ENCODE measurements at regions not wholly inside any gene's neighbourhood (a gene's known extent, or its start where the extent isn't known, plus 50 kb on each side); places are given as distances from the start of the nearest gene placed in this dataset.

DNA sequence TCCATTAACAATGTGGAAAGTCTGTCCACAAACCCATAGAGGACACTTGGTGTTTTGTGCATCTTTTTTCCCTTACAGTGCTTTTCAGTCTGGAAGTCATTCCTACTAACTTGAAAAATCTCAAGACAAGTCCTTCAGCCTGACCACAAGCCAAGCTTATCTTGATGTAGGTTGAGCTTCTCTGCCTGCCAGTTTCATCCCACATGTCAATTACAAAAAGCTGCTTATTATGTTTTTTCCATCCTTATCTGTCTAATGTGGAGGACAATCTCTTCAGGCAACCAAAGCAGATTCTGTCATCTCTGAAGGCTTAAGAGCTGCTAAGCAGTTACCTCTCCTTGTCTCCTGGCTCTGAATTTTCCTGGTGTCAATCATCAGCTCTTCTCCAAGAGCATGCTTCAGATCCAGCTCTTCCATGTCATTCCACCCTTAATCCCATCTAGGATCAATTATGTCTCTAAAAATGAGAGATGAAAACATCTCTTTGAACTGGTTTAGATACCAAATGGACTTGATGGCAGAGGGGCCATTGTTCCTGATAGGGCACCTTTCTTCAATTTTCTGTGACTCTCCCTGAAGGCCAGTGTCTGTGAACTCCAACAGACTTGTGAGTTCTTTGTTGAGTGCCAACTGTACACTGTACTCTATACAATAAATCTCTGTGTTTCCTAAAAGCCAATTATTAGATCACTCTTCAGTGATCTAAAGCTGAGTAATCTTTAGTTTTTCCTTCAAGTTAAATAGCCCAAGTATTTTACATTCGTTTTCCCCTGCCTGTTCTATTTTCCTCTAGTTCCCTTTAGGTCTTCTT, 208.6 kb downstream of the RBM43 start:
- no peak for DNase-seq
- Histone ChIP-seq H3K36me3 (ENCODE audit: low read depth) (no peaks in the 10 kb centered on the region), H3K4me3 (no peak overlapping the region), H3K9me3 (no peaks in the 10 kb centered on the region), H3K4me1 (ENCODE audit: low read depth) (no peaks in the 10 kb centered on the region)
- no peak for ATAC-seq
- TF ChIP-seq, protein P1, sequence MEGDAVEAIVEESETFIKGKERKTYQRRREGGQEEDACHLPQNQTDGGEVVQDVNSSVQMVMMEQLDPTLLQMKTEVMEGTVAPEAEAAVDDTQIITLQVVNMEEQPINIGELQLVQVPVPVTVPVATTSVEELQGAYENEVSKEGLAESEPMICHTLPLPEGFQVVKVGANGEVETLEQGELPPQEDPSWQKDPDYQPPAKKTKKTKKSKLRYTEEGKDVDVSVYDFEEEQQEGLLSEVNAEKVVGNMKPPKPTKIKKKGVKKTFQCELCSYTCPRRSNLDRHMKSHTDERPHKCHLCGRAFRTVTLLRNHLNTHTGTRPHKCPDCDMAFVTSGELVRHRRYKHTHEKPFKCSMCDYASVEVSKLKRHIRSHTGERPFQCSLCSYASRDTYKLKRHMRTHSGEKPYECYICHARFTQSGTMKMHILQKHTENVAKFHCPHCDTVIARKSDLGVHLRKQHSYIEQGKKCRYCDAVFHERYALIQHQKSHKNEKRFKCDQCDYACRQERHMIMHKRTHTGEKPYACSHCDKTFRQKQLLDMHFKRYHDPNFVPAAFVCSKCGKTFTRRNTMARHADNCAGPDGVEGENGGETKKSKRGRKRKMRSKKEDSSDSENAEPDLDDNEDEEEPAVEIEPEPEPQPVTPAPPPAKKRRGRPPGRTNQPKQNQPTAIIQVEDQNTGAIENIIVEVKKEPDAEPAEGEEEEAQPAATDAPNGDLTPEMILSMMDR (IDR thresholded peaks at IDR 0.05) = no peak
- intact Hi-C loops (cut with DNase I, micrococcal nuclease) = loop anchor here (10.0 kb wide), 1 partner anchor 1458 kb away; no protein-coding TSS in a partner anchor

DNA sequence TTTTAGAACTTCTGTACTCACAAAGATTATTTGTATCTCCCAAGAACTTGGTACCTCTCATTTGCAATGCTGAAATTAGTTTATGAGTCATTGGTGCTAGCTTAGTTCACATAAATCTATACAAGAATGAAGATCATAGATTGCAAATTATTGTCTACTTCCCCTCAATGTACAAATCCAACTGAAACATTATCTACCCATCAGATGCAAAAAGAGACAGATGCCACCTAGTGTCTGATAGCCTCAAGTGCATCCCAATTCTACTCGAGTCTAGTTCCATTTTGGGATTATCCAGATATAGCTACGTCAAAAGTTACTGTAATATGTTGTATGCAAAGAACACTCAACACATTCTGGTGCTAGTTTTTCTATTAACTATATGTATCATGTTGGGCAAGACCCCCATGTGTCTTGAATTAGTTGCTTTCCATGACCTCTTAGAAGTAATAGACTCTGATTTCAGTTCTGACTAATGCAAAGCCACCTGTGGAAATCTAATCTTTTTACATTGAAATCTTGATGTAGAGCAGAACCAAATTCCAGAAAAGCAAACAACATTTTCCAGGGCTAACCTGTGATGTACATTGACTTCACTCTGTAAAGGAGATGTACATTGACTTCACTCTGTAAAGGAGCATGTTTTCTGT, 210.0 kb downstream of the RBM43 start:
- no peaks in the 10 kb centered on the region for H3K36me3 ChIP-seq (ENCODE audit: low read depth)
- peak in 1 of 3 donors; percentile 54 for DNase-seq
- H3K4me3 ChIP-seq = no peak overlapping the region
- ATAC-seq = peak; percentile 36
- no peaks in the 10 kb centered on the region for H3K4me1 ChIP-seq (ENCODE audit: low read depth)
- TF ChIP-seq, protein P1 (IDR thresholded peaks at IDR 0.05) = peak; percentile 32
- no peaks in the 10 kb centered on the region for H3K9me3 ChIP-seq
- intact Hi-C loops (cut with DNase I, micrococcal nuclease) = loop anchor here (10.0 kb wide), 1 partner anchor 1457 kb away; no protein-coding TSS in a partner anchor

DNA sequence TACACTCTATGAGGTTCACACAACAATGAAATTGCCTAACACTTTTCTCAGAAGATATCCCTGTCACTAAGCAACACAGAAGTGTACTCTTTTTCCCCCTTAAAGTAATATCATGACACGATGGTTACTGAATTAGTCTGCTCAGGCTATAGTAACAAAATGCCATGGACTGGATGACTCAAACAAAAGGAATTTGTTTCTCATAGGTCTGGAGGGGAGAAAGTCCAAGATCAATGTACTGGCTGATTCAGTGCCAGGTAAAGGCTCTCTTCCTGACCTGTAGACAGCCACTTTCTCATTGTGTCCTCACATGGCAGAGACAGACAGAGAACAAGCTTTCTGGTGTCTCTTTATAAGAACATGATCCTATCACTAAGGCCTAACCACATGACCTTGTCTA, 211.9 kb downstream of the RBM43 start:
- TF ChIP-seq, protein P1 (IDR thresholded peaks at IDR 0.05) = no peak
- ATAC-seq = no peak
- no peaks in the 10 kb centered on the region for H3K36me3 ChIP-seq (ENCODE audit: low read depth)
- H3K4me3 ChIP-seq = no peak overlapping the region
- intact Hi-C loops (cut with DNase I, micrococcal nuclease) = loop anchor here (10.0 kb wide), 1 partner anchor 1455 kb away; no protein-coding TSS in a partner anchor
- H3K4me1 ChIP-seq (ENCODE audit: low read depth) = no peaks in the 10 kb centered on the region
- no peaks in the 10 kb centered on the region for H3K9me3 ChIP-seq
- DNase-seq = no peak

DNA sequence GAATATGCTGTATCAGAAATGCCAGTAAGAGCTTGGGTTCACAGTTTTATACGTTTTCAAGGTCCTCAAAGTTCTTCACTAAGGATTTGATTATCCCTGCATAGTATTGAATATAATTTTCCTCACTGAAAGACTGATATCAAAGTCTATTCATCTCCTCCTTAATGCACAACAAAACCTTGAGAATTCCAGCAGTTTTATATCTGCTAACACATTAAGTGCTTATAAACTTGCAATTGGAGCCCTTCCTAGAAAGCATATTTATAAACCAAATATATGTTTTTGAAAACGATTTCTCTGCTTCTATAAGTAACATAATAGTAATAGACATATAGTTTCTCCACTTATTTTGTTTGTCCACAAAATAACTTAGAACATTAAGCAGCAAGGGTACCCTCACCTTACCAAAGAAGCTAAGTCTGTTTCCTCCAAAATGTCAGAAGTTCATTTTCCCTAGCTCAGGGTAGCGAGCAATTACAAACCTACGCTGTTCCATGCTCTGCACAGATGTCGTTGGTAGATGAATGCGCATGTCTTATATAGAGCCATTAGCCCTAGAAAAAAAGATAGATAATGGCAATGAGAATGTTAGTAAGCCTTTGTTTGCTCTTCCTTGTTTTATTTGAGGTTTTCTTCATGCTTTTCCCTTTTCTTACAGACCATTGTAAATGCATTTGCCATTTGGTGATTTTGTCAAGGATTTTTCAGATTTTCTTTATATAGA, 213.2 kb downstream of the RBM43 start:
- no peaks in the 10 kb centered on the region for H3K36me3 ChIP-seq (ENCODE audit: low read depth)
- no peak overlapping the region for H3K4me3 ChIP-seq
- no peaks in the 10 kb centered on the region for H3K9me3 ChIP-seq
- intact Hi-C loops (cut with DNase I, micrococcal nuclease) = no loop called here
- DNase-seq (no peak), ATAC-seq (no peak)
- no peaks in the 10 kb centered on the region for H3K4me1 ChIP-seq (ENCODE audit: low read depth)
- TF ChIP-seq, protein P1 (IDR thresholded peaks at IDR 0.05) = no peak

DNA sequence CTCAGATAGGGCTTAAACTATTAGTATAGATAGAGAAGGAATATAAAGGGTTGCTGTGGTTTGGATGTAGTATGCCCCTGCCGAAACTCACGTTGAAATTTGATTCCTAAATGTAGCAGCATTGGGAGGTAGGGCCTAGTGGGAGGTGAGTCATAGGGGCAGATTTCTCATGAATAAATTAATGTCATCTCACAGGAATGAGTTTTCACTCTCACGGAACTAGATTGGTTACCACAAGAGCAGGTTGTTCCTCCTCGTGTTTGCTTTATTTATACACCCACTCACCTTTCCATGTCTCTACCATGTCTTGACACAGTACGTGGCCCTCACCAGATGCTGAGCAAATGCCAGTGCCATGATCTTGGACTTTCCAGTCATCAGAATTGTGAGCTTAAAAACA, 218.2 kb downstream of the RBM43 start:
- intact Hi-C loops (cut with DNase I, micrococcal nuclease) = no loop called here
- Histone ChIP-seq H3K9me3 (no peaks in the 10 kb centered on the region), H3K36me3 (ENCODE audit: low read depth) (no peaks in the 10 kb centered on the region), H3K4me3 (no peak overlapping the region), H3K4me1 (ENCODE audit: low read depth) (no peaks in the 10 kb centered on the region)
- ATAC-seq = no peak
- TF ChIP-seq, protein P1 (IDR thresholded peaks at IDR 0.05) = no peak
- DNase-seq = no peak

Data from mucosa of descending colon (tissue), 3 donors.